22Rv1 (cell line): ENCODE measurements at regions not wholly inside any gene's neighbourhood (a gene's known extent, or its start where the extent isn't known, plus 50 kb on each side); places are given as distances from the start of the nearest gene placed in this dataset.
A peak's percentile ranks its signal among the peaks of the same experiment; 100 is the strongest.

Experiments
- H3K27ac ChIP-seq: fragments of 450-650 bp; 2 replicates; pipeline ENCODE4 v1.5.1; 2017
- CTCF ChIP-seq: fragments of 450-650 bp; IDR thresholded peaks from 2 replicates; pipeline ENCODE4 v1.5.1; 2017; ENCODE audit warnings: mild to moderate bottlenecking
- ZFX ChIP-seq: fragments of 450-650 bp; IDR thresholded peaks from 2 replicates; pipeline ENCODE4 v1.6.1; 2017; ENCODE audit warnings: antibody characterized with exemption, borderline replicate concordance

- TF ChIP-seq CTCF (no peak), ZFX (no peak)
These were observed 453.2 kb downstream of the TNS3 start for GRCh38 chr7:47128700-47129099.

GRCh38 chr7:47125529-47125928 lies 456.4 kb downstream of the TNS3 start:
- TF ChIP-seq ZFX (no peak), CTCF (no peak)
- H3K27ac ChIP-seq = no peak overlapping the region

More at GRCh38 chr7:47128700-47129099, 453.2 kb downstream of the TNS3 start:
- H3K27ac ChIP-seq = no peak overlapping the region

- H3K27ac ChIP-seq = no peak overlapping the region
- TF ChIP-seq ZFX (no peak), CTCF (no peak)
These were observed 462.5 kb downstream of the TNS3 start for GRCh38 chr7:47119261-47119865.

GRCh38 chr7:47104206-47104549 lies 477.7 kb downstream of the TNS3 start:
- TF ChIP-seq CTCF (no peak), ZFX (no peak)
- H3K27ac ChIP-seq = no peak overlapping the region

GRCh38 chr7:47103498-47104205 lies 478.3 kb downstream of the TNS3 start:
- H3K27ac ChIP-seq = no peak overlapping the region
- TF ChIP-seq CTCF = no peak
- TF ChIP-seq ZFX = no peak

GRCh38 chr7:47102331-47102841 lies 479.5 kb downstream of the TNS3 start:
- no peak overlapping the region for H3K27ac ChIP-seq
- no peak for TF ChIP-seq ZFX
- no peak for TF ChIP-seq CTCF

- TF ChIP-seq CTCF = peak; percentile 95
- no peak for TF ChIP-seq ZFX
- H3K27ac ChIP-seq = no peak overlapping the region
These were observed 481.0 kb downstream of the TNS3 start for GRCh38 chr7:47100817-47101435.
